ENCODE measurements at regions not wholly inside any gene's neighbourhood (a gene's known extent, or its start where the extent isn't known, plus 50 kb on each side); places are given as distances from the start of the nearest gene placed in this dataset.

GRCh38 chr6:94036024-94036423, 616.7 kb upstream of the EPHA7 start:
- TF ChIP-seq LEF1 (IDR thresholded peaks at IDR 0.05; ENCODE audit: borderline replicate concordance) (no peak), SUZ12 (IDR thresholded peaks at IDR 0.05) (no peak), BHLHE40 (IDR thresholded peaks at IDR 0.05; ENCODE audit: borderline replicate concordance) (no peak), TARDBP (IDR thresholded peaks at IDR 0.05) (no peak), SP1 (IDR thresholded peaks at IDR 0.05) (no peak), ZNF384 (IDR thresholded peaks at IDR 0.05) (no peak)
